ENCODE measurements at regions not wholly inside any gene's neighbourhood (a gene's known extent, or its start where the extent isn't known, plus 50 kb on each side); places are given as distances from the start of the nearest gene placed in this dataset.

DNA sequence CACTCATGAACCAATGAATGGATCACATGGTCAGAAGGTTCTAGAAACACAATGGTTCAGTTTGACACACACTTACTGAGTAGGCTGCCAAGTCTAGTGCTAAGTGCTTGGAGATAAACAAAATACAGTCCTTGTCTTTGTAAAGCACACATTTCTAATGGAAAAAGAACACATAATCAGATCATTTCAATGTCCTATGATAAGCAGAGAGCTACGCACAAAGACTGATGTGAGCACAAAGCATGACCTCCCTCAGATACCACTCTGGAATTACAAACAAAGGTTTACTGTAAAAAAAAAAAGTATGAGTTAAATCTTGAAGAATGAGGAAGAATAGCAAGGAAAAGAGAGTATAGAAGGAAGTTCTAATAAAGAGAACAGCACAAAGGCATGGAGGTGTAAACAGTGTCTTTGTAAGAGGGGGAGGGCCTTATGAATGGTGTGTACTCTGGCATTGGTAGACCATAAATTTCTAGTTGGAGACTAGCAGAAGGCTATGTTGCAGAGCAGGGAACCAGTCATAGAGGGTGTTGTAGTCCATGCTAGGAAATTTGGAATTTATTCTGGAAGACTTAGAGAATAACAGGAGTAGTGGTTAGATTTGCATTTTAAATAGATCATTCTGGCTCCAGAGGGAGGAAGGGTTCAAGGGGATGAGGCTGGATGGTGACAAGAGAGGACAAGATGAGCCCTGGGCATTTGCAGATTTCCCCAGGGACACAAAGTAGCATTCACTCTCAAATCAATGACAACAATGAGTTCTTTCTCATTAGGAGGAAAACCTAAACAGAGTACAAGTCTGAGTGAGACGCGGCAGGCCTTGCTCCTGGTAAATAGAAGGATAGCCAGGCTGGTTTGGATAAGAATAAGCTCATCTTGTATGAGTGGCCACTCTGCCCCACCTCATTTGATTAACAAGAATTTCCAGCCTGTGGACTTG is 468.0 kb downstream of the TOX3 start:
- TF ChIP-seq RAD21 (IDR thresholded peaks at IDR 0.05; ENCODE audit: low read depth): no peak

DNA sequence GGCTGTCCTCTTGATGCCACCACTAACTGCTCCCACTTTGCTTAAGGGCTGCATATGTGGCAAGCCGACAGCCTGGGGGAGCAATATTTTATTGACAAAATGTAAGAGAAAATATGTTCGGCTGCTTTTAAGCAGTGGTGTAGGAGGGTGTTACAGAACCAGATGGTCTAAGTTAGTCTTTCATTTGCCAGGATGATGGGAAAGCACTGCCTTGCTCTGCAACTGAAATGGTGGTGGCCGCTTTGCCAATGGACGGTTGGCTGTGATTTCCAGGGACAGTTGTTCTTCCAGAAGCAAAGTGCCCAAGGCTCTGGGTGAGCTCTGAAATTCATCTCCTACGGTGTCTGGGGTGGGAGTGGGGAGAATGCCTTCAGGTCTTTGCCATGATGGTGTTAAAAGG is 469.3 kb downstream of the TOX3 start:
- TF ChIP-seq CREB1 (IDR thresholded peaks at IDR 0.05; ENCODE audit: low read depth) (no peak), NFIC (IDR thresholded peaks at IDR 0.05) (no peak), RAD21 (IDR thresholded peaks at IDR 0.05; ENCODE audit: low read depth) (no peak), TAF1 (IDR thresholded peaks at IDR 0.05; ENCODE audit: low read depth) (no peak)
- TF ChIP-seq, protein P1, sequence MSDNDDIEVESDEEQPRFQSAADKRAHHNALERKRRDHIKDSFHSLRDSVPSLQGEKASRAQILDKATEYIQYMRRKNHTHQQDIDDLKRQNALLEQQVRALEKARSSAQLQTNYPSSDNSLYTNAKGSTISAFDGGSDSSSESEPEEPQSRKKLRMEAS (IDR thresholded peaks at IDR 0.05): no peak
- TF ChIP-seq, protein P2, sequence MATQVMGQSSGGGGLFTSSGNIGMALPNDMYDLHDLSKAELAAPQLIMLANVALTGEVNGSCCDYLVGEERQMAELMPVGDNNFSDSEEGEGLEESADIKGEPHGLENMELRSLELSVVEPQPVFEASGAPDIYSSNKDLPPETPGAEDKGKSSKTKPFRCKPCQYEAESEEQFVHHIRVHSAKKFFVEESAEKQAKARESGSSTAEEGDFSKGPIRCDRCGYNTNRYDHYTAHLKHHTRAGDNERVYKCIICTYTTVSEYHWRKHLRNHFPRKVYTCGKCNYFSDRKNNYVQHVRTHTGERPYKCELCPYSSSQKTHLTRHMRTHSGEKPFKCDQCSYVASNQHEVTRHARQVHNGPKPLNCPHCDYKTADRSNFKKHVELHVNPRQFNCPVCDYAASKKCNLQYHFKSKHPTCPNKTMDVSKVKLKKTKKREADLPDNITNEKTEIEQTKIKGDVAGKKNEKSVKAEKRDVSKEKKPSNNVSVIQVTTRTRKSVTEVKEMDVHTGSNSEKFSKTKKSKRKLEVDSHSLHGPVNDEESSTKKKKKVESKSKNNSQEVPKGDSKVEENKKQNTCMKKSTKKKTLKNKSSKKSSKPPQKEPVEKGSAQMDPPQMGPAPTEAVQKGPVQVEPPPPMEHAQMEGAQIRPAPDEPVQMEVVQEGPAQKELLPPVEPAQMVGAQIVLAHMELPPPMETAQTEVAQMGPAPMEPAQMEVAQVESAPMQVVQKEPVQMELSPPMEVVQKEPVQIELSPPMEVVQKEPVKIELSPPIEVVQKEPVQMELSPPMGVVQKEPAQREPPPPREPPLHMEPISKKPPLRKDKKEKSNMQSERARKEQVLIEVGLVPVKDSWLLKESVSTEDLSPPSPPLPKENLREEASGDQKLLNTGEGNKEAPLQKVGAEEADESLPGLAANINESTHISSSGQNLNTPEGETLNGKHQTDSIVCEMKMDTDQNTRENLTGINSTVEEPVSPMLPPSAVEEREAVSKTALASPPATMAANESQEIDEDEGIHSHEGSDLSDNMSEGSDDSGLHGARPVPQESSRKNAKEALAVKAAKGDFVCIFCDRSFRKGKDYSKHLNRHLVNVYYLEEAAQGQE (IDR thresholded peaks at IDR 0.05; ENCODE audit: low read depth): no peak

DNA sequence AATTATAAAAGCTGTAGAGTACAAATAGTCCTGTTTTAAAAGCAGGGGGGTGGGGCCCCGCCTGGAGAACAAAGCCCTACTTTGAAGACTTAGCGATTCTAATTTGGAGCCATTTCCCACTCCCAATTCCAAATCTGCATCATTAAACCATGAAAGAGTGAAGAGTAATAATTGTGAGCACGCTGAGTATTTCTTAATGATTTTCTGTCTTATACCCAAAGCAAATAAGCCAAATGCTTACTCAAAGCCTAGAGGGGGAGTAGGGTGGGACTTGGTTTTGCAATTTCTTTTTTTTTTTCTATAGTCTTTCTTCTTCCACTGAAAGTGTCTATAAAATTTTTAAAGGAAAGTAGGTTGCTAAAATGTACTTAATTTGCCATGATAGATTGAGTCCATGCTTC is 470.1 kb downstream of the TOX3 start:
- TF ChIP-seq, protein P3, sequence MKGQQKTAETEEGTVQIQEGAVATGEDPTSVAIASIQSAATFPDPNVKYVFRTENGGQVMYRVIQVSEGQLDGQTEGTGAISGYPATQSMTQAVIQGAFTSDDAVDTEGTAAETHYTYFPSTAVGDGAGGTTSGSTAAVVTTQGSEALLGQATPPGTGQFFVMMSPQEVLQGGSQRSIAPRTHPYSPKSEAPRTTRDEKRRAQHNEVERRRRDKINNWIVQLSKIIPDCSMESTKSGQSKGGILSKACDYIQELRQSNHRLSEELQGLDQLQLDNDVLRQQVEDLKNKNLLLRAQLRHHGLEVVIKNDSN (IDR thresholded peaks at IDR 0.05): no peak
- TF ChIP-seq TAF1 (IDR thresholded peaks at IDR 0.05; ENCODE audit: low read depth): no peak

DNA sequence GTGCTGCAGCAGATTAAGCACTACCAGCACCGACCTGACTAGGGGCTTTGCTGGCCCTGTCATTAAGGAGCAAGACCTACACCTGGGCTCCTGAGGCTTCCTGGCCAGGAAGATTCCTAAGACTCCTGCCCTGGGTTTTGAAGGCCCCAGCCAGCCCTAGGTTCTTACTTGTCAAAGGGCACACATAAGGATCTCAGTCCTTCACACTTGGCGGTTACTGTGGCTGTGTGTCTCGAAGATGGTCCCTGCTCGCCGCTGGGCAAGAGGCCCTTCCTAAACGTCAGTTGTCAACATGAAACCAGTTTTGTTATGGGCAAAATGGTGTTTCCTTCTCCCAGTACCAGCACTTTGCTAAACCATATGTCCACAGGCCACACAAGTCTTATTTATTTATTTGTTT is 470.6 kb downstream of the TOX3 start:
- TF ChIP-seq TCF12 (IDR thresholded peaks at IDR 0.05; ENCODE audit: low read depth) (no peak), ZBTB7A (IDR thresholded peaks at IDR 0.05; ENCODE audit: low read depth) (no peak), CREB1 (IDR thresholded peaks at IDR 0.05; ENCODE audit: low read depth) (no peak), EGR1 (IDR thresholded peaks at IDR 0.05) (no peak), YY1 (IDR thresholded peaks at IDR 0.05; ENCODE audit: low read depth) (no peak), TAF1 (IDR thresholded peaks at IDR 0.05; ENCODE audit: low read depth) (no peak), RAD21 (IDR thresholded peaks at IDR 0.05; ENCODE audit: low read depth) (no peak), CEBPB (IDR thresholded peaks at IDR 0.05) (no peak), FOXM1 (IDR thresholded peaks at IDR 0.05; ENCODE audit: borderline replicate concordance, low read depth) (no peak), TEAD4 (IDR thresholded peaks at IDR 0.05) (no peak), EP300 (IDR thresholded peaks at IDR 0.05; ENCODE audit: borderline replicate concordance) (no peak), NFIC (IDR thresholded peaks at IDR 0.05) (no peak)
- TF ChIP-seq, protein P2 (IDR thresholded peaks at IDR 0.05; ENCODE audit: low read depth): no peak
- TF ChIP-seq, protein P3 (IDR thresholded peaks at IDR 0.05): no peak
- TF ChIP-seq, protein P1 (IDR thresholded peaks at IDR 0.05): no peak

DNA sequence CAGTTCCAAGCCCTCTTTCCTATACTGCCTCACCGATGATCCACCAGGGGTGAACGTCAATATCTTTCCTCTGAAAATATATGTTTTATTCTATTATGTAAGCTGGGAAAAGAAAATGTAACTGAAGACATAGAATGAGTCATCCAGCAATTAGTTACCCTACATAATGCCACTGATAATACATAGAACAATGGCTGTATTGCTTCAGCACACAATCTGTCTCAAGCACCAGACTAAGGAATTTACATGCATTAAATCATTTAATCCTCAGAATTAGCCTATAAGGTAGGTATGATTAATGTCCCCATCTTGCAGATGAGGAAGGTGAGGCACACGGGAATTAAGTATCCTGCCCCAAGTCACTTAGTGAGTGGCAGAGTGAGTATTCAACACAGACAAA is 472.8 kb downstream of the TOX3 start:
- TF ChIP-seq EP300 (IDR thresholded peaks at IDR 0.05; ENCODE audit: borderline replicate concordance) (no peak), FOXM1 (IDR thresholded peaks at IDR 0.05; ENCODE audit: borderline replicate concordance, low read depth) (no peak), CREB1 (IDR thresholded peaks at IDR 0.05; ENCODE audit: low read depth) (no peak), YY1 (IDR thresholded peaks at IDR 0.05; ENCODE audit: low read depth) (no peak), TEAD4 (IDR thresholded peaks at IDR 0.05) (no peak), NFIC (IDR thresholded peaks at IDR 0.05) (no peak), RAD21 (IDR thresholded peaks at IDR 0.05; ENCODE audit: low read depth) (no peak), CEBPB (IDR thresholded peaks at IDR 0.05) (no peak), ZBTB7A (IDR thresholded peaks at IDR 0.05; ENCODE audit: low read depth) (no peak), TAF1 (IDR thresholded peaks at IDR 0.05; ENCODE audit: low read depth) (no peak)
- TF ChIP-seq, protein P2 (IDR thresholded peaks at IDR 0.05; ENCODE audit: low read depth): no peak
- TF ChIP-seq, protein P3 (IDR thresholded peaks at IDR 0.05): no peak
- TF ChIP-seq, protein P1 (IDR thresholded peaks at IDR 0.05): no peak
